ENCODE measurements at regions not wholly inside any gene's neighbourhood (a gene's known extent, or its start where the extent isn't known, plus 50 kb on each side); places are given as distances from the start of the nearest gene placed in this dataset.

DNA sequence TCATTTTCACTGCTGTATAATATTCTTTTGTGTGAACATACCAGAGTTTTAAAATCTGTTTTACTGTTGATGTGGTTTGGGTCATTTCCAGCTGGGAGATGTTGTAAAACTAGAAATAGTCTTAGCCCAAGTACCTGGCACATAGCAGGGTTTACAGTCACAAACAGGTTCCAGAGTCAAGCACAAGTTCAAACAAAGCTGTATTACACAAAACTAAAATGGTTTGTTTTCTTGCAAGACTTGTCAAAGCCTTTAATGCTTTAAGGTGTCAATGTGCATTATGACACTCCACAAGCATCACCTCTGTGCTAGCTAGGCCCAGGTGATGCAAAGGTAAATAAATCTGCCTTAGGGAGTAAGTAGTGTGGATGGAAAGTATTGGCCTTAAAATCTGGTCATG, 379.1 kb downstream of the MN1 start:
- H4K20me1 ChIP-seq (ENCODE audit: insufficient read depth, low read length), result no peaks in the 10 kb centered on the region
- no peak overlapping the region for H3K4me3 ChIP-seq (ENCODE audit: low read length)
- H3K27me3 ChIP-seq (ENCODE audit: low read depth, low read length), result peaks cover 5% of the 10 kb centered on the region; the same call in 1 of the 2 replicates
- no peaks in the 10 kb centered on the region for H3K36me3 ChIP-seq (replicated peaks; ENCODE audit: low read depth, low read length)
- no peak overlapping the region for H3K9ac ChIP-seq (ENCODE audit: low read length)
- H3K9me3 ChIP-seq (ENCODE audit: insufficient read depth, low read length), result no peaks in the 10 kb centered on the region
- no peaks in the 10 kb centered on the region for H3K79me2 ChIP-seq (ENCODE audit: low read length)
- H3K27ac ChIP-seq (ENCODE audit: low read length), result no peak overlapping the region
- no peak for TF ChIP-seq EZH2phosphoT487 (IDR thresholded peaks at IDR 0.05; ENCODE audit: low read depth)
- TF ChIP-seq CTCF (IDR thresholded peaks at IDR 0.05; ENCODE audit: low read depth, low read length), result no peak
- H3K4me1 ChIP-seq (ENCODE audit: low read length), result no peaks in the 10 kb centered on the region
- H3K4me2 ChIP-seq (ENCODE audit: low read length), result no peak overlapping the region
- no peak overlapping the region for H2AFZ ChIP-seq (ENCODE audit: low read depth, low read length)

DNA sequence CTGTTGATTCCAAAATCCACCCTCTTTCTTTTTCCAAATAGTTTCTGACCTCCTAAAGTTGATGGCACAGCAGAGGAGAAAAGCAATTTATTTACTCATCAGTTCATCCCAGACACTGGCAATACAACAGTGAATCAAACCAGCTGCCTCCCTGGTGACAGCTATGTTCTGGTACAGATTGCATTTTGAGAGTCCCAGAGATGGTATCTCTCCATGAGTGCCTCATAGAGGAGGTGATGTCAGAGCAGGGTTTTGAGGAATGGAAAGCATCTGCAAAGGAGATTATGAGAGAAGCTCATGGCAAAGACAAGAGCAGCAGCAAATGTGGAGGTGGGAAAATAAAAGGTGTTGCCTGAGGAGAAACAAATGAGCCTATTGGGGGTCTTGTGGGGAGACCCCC, 377.2 kb downstream of the MN1 start:
- TF ChIP-seq CTCF (IDR thresholded peaks at IDR 0.05; ENCODE audit: low read depth, low read length), result no peak
- no peak for TF ChIP-seq EZH2phosphoT487 (IDR thresholded peaks at IDR 0.05; ENCODE audit: low read depth)

DNA sequence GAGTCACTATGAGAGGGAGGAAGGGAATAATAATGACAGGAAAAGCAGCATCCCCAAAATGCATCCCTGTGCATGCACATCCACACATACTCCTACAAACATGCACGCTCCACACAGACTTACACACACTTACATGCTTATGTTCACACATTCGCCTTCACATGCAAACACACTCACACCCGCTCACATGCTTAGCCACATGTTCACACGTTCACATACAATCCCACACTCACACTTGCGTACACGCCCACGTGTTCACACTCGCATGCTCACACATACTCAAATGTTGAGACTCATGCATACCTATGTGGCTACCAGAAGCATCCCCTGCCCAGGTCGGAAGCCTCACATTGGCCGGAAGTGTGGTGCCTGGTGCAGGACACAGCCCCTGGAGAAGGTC, 372.1 kb downstream of the MN1 start:
- TF ChIP-seq EZH2phosphoT487 (IDR thresholded peaks at IDR 0.05; ENCODE audit: low read depth) (no peak), CTCF (IDR thresholded peaks at IDR 0.05; ENCODE audit: low read depth, low read length) (no peak)
- Histone ChIP-seq H3K9ac (ENCODE audit: low read length) (no peak overlapping the region), H3K27me3 (ENCODE audit: low read depth, low read length) (peaks cover 9% of the 10 kb centered on the region; the same call in 1 of the 2 replicates)

More for the DNA sequence above, 377.2 kb downstream of the MN1 start:
- Histone ChIP-seq H3K9me3 (ENCODE audit: insufficient read depth, low read length) (no peaks in the 10 kb centered on the region), H4K20me1 (ENCODE audit: insufficient read depth, low read length) (no peaks in the 10 kb centered on the region), H3K36me3 (replicated peaks; ENCODE audit: low read depth, low read length) (no peaks in the 10 kb centered on the region), H3K4me2 (ENCODE audit: low read length) (no peak overlapping the region), H3K27ac (ENCODE audit: low read length) (no peak overlapping the region), H3K4me1 (ENCODE audit: low read length) (no peaks in the 10 kb centered on the region), H3K27me3 (ENCODE audit: low read depth, low read length) (peaks cover 5% of the 10 kb centered on the region), H3K4me3 (ENCODE audit: low read length) (no peak overlapping the region), H3K79me2 (ENCODE audit: low read length) (no peaks in the 10 kb centered on the region), H3K9ac (ENCODE audit: low read length) (no peak overlapping the region), H2AFZ (ENCODE audit: low read depth, low read length) (no peak overlapping the region)

DNA sequence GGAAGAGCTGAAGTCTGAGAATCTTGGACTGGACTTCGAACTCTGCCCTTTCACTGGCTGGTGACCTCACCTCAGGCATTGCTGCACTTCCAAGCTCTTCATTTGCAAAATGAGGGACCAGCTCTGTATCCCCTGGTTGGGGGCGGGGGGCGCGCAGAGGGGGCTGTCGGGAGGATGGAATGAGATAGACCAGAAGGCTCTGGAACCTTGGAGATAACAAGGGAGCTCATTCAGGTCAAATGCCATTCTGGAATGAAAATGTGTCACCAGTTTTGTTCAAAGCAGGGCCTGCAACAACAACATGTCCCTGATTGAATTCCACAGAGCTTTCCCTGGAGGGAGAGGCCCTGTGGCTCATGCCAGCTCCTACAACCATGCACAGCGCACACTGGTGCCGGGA, 370.5 kb downstream of the MN1 start:
- no peaks in the 10 kb centered on the region for H3K36me3 ChIP-seq (replicated peaks; ENCODE audit: low read depth, low read length)
- H4K20me1 ChIP-seq (ENCODE audit: insufficient read depth, low read length), result no peaks in the 10 kb centered on the region
- H3K27me3 ChIP-seq (ENCODE audit: low read depth, low read length), result peaks cover 6% of the 10 kb centered on the region; the same call in 1 of the 2 replicates
- no peak overlapping the region for H3K4me2 ChIP-seq (ENCODE audit: low read length)
- no peak overlapping the region for H3K27ac ChIP-seq (ENCODE audit: low read length)
- no peaks in the 10 kb centered on the region for H3K4me1 ChIP-seq (ENCODE audit: low read length)
- H3K9ac ChIP-seq (ENCODE audit: low read length), result no peak overlapping the region
- H3K79me2 ChIP-seq (ENCODE audit: low read length), result no peaks in the 10 kb centered on the region
- H2AFZ ChIP-seq (ENCODE audit: low read depth, low read length), result no peak overlapping the region
- H3K9me3 ChIP-seq (ENCODE audit: insufficient read depth, low read length), result no peaks in the 10 kb centered on the region
- TF ChIP-seq EZH2phosphoT487 (IDR thresholded peaks at IDR 0.05; ENCODE audit: low read depth) (no peak), CTCF (IDR thresholded peaks at IDR 0.05; ENCODE audit: low read depth, low read length) (no peak)
- no peak overlapping the region for H3K4me3 ChIP-seq (ENCODE audit: low read length)

More for the DNA sequence above, 372.1 kb downstream of the MN1 start:
- Histone ChIP-seq H4K20me1 (ENCODE audit: insufficient read depth, low read length) (no peaks in the 10 kb centered on the region), H3K9me3 (ENCODE audit: insufficient read depth, low read length) (no peaks in the 10 kb centered on the region), H3K36me3 (replicated peaks; ENCODE audit: low read depth, low read length) (no peaks in the 10 kb centered on the region), H2AFZ (ENCODE audit: low read depth, low read length) (no peak overlapping the region), H3K27ac (ENCODE audit: low read length) (no peak overlapping the region), H3K79me2 (ENCODE audit: low read length) (no peaks in the 10 kb centered on the region), H3K4me1 (ENCODE audit: low read length) (no peaks in the 10 kb centered on the region), H3K4me2 (ENCODE audit: low read length) (no peak overlapping the region), H3K4me3 (ENCODE audit: low read length) (no peak overlapping the region)
